Suppressor macrophage (primary cell): ENCODE measurements at regions not wholly inside any gene's neighbourhood (a gene's known extent, or its start where the extent isn't known, plus 50 kb on each side); places are given as distances from the start of the nearest gene placed in this dataset.
A peak's percentile ranks its signal among the peaks of the same experiment; 100 is the strongest.

ENCODE experiments used
- DNase-seq, 4 experiments: peaks; one replicate each; pipeline ENCODE4 v3.0.0-alpha.2; 2020 to 2022

DNA sequence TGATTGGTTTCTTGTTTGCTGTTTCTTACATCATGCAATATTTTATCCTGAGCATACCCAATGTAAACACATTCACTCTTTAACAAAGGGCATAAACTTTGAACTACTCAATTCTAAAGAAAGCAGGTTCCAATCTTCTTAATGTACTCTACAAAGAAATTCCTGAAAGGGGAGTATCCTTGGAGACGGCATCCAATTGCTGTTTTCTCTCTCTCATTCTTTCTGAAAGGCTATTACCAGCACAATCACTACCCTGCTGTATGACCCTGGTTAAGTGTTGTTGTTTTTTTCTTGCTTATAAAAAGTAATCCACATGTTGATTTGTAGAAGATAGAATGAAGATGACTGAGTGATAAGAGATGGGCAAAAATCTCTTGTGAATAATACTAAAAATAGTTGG lies 176.0 kb downstream of the ZNF365 start:
- no peak for DNase-seq

DNA sequence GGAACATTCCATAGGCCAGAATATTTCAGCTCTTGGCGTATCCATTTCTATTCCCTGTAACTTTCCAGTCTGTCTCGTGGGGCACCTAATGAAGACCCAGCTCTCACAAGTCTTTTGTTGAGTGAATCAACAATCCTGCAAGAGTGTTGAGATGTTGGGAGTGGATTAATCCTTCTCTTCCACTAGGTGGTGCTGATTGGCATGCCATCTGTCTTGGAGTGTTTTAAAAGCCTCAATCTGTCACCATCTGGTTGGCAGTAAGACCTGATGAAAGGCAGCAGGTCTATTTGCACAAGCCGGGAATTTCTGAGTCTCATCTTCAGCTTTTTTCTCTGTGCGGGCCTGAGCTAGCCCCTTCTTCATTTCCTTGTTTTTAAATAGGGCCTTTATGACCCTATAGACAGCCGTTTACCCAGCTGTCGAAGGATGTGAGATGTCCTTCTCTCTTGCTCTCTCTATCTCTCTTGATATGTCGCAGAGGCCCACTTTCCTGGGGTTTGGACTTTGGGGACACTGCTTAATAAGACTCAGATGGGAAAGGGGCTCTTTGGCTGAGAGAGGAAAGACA lies 180.5 kb downstream of the ZNF365 start:
- peak; percentile 23 to 77 (median 56) for DNase-seq

GRCh38 chr10:62559481-62560200 lies 185.5 kb downstream of the ZNF365 start:
- no peak for DNase-seq

- no peak for DNase-seq
Measured at GRCh38 chr10:62560201-62560819, 186.1 kb downstream of the ZNF365 start.

- no peak for DNase-seq
Measured at GRCh38 chr10:62561151-62561550, 187.0 kb downstream of the ZNF365 start.

GRCh38 chr10:62562101-62562500 lies 187.9 kb downstream of the ZNF365 start:
- DNase-seq: no peak

DNA sequence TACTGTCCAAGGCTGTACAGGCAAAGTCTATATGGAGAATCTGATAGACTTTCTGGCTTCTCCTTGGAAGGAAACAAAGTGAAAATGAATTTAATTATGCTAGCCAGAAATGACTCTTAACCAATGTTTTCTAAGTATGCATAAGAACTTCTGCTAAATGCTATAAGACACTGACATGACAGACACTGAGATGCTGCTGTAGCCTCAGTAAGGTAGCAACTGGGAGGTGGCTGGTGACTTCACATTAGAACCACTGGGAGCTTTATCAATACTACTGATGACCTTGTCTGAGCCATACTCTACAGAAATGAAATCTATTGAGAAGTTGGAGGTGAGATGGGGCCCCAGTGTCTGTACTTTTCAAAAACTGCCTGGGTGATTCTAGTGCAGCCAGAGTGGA lies 188.6 kb downstream of the ZNF365 start:
- no peak for DNase-seq

DNA sequence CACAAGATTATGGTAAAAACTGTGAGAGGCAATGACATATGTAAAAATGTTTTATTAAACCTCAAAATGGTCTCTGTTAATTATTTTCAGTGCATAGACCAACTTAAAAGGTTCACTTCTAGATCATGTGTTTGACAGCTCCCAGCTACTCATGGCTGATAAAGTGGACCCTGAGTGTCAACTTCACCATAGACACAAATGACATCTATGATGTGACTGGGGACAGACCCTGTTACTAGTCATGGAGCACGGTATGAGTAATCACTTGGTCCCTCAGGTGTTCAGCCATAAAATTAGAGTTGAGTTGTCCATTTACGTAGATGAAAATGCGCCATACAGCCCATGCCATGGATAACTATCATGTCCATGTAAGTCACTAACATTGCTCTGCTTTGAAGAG lies 199.8 kb downstream of the ZNF365 start:
- no peak for DNase-seq

DNA sequence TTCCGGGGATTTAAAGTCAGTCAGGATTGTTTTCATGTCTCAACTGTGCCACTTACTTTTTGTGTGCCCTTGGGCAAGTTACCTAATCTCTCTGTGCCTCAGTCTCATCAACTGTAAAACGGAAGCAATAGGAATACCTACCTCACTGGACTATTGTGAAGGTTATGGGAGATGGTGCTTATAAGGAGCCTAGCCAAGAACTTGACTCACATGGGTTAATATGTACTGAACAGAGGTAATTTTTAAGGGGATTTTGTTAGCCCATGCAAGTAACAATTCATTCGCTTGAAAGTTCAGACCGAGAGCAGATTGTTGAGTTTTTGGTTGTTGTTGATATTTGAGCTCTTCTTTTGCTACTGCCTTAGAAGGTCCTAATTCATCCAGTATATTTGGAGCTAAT lies 202.9 kb downstream of the ZNF365 start:
- no peak for DNase-seq

GRCh38 chr10:62577666-62578291 lies 203.6 kb downstream of the ZNF365 start:
- peak in 2 of 4 experiments; percentile 25 to 31 for DNase-seq

- DNase-seq: no peak
Measured at GRCh38 chr10:62578301-62578700, 204.1 kb downstream of the ZNF365 start.

- no peak for DNase-seq
Measured at GRCh38 chr10:62578916-62579315, 204.7 kb downstream of the ZNF365 start.

GRCh38 chr10:62580396-62580795 lies 206.2 kb downstream of the ZNF365 start:
- DNase-seq: no peak

GRCh38 chr10:62581351-62581750 lies 207.2 kb downstream of the ZNF365 start:
- DNase-seq: no peak

DNA sequence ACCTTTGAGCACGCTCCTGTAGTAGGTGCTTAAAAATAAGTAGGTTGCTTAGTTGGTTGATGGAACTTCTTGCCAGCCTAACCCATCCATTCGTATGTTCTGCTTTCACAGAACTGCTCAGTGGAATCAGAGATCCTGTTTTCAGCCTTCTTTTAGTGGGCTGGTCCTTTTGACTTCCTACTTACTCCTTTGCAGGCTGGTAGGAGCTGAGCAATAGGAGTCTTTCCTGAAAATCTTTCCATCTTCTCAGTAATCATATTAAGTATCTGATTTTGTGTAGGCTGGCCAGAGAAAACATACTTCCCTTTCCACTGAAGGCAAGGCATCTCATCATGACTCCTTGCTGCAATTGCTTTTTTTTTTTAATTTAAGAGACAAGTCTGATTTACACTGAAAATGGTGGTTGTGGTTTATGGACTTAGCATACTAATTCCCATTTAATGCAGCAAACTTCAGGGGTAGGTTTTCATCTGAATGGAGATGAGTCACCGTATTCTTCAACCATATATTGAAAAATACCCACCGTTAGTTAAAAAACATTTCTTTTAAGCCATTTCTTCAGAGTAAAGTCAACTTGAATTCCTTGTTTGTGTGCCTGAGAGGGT lies 208.0 kb downstream of the ZNF365 start:
- peak; percentile 60 to 88 (median 72) for DNase-seq

DNA sequence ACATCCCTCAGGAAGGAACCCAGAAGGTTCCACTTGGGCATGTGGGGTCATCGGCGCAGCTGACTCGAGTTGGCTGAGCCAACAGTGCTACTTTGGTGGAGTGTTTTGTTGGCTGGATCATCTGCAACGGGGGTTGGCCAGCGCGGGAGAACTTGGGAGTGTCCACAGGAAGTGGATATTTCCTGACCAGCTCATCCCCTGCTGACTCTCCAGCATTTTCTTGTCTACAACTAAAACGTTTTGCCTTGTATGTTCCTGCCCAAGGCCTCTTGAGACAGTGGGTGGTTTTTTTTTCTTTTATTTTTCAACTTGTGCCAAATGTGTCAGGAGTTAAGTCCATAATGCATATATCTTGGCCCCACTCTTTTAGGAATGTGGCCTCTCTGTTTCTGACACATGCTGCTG lies 208.6 kb downstream of the ZNF365 start:
- peak; percentile 69 to 82 (median 76) for DNase-seq

DNA sequence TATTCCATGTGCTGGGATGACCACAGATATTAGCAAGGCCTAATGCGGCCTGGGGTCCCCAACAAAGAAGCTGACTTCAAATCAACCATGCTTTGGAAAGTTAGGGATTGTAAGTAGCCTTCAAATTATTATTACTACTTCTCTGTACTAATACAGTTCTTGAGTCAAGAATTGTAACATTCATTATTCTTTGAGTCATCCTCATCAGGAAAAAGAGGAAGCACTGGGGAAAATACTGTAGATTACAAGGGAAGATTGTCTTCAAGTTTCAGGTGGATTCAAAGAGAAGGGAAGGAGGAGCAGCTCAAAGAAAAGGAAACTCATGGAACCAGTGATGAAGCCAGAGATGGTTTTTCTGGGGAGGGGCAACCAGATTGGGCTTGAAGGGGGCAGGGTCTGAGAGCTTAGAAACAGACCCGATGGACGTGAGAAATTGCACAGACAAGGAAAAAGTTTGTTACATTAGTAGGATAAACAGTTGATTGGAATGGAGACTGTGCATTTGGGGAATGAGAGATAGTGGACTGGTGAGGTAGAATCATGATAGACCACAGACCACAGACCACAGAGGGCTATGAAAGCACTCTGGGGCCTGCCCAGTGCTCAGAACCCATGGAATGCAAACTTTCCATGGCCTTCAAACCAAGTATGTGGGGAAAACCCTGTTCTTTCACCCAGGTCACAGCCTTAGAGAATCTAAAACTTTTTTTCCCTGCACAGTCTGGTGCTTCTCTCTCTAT lies 209.9 kb downstream of the ZNF365 start:
- peak in 2 of 4 experiments; percentile 44 to 50 for DNase-seq

DNA sequence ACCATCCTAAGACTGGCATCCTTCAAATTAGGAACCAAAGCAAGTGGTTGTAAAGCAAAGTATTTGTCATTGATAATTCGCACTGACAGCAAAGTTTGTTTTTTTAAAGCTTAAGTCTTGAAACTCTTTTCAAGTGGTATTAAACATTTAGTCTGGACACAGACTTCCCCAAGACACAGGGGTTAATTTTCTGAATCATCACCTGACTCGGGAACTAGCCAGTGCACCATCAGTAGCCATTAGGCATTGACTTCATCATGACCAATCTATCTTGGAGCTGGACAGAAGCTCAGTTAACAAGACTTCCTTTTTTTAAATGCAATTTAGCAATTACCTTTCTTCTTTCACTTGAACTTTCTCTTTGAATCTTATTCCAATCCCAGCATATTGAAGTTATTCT lies 210.6 kb downstream of the ZNF365 start:
- peak in 3 of 4 experiments; percentile 18 to 49 (median 35) for DNase-seq

GRCh38 chr10:62585211-62585775 lies 211.1 kb downstream of the ZNF365 start:
- no peak for DNase-seq

DNA sequence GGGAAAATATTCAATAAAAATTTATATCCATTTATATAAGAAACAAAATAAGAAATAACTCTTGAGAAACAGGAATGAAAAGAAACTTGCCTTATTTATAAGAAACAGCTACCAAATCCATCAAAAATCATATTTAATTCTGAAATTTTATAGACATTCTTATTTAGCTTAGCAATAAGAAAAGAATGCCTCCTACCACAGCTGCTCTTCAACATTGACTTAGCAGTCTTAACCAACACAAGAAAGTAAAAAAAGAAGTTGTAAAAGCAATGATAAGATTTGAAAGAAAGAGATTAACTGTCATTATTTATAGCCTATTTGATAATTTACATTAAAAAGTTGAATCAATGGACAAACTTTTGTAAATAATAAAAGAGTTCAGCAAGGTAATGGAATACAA lies 212.8 kb downstream of the ZNF365 start:
- DNase-seq: no peak

DNA sequence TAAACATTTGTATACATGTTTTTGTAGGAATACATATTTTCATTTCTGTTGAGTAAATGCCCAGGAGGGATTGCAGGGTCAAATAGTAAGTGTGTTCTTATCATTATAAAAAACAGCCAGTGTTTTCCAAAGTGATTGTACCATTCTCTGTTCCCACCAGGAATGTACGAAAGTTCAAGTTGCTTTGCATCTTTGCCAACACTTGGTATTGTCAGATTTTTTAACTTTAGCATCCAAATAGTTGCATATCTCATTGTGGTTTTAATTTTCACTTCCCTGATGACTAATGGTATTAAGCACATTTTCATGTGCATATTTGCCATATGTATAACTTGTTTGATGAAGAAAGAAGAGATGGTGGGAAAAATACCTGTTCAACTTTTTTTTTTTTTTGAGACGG lies 213.9 kb downstream of the ZNF365 start:
- no peak for DNase-seq

- no peak for DNase-seq
Measured at GRCh38 chr10:62589689-62590088, 214.8 kb upstream of the ADO start.
